SW480 (cell line): ENCODE measurements at regions not wholly inside any gene's neighbourhood (a gene's known extent, or its start where the extent isn't known, plus 50 kb on each side); places are given as distances from the start of the nearest gene placed in this dataset.
"Not testable (repeated sequence)": the region's sequence is repeated elsewhere in the genome, so short reads cannot be mapped to it uniquely, and the experiment has no call there.

Source experiments
- DNase-seq: peaks from one replicate; pipeline ENCODE4 v3.0.0-alpha.2; 2016; ENCODE audit warnings: low spot score

- DNase-seq, result no peak
Measured at GRCh38 chr17:54505404-54505803, 395.2 kb upstream of the TOM1L1 start.

DNA sequence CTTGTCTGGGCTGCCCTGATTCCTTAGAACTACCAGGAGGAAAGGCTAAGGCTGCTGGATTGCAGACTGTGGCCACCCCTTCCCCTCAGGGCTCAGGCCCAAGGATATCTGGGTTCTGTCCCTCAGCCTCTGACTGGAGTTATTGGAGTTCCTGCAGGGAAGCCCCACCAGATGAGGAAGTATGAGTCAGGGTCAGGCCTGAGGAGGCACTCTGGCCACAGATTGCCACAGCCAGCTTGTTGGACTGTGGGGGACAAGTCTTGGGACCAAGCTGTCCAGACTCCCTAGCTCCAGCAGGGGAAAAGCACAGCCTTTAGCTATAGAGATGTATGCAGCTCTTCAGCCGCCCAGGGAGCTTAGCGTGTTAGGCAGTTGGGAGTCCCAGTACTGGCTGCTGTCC, 381.9 kb upstream of the TOM1L1 start:
- no peak for DNase-seq

DNA sequence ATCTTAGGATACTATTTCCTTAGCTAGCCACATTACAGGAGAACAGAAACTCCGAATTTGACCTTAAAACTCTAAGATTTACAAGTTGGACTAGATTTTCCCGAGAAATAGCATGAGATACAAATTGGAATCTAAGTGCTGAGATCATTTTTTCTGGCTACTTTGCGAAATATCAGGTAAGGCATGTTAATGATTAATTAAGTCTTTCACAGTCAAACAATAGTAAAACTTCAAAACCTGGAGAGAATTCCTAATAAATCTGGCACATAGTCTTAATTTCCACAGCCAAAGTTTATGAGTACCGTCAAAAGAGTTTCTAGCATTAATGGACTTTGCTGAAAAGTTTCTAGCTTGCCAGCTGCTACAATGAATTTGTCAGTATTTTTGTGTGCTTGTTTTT, 379.5 kb upstream of the TOM1L1 start:
- DNase-seq, result no peak

- no peak for DNase-seq
Measured at GRCh38 chr17:54524501-54524900, 376.2 kb upstream of the TOM1L1 start.

- DNase-seq, result no peak
Measured at GRCh38 chr17:54527941-54528340, 372.7 kb upstream of the TOM1L1 start.

DNA sequence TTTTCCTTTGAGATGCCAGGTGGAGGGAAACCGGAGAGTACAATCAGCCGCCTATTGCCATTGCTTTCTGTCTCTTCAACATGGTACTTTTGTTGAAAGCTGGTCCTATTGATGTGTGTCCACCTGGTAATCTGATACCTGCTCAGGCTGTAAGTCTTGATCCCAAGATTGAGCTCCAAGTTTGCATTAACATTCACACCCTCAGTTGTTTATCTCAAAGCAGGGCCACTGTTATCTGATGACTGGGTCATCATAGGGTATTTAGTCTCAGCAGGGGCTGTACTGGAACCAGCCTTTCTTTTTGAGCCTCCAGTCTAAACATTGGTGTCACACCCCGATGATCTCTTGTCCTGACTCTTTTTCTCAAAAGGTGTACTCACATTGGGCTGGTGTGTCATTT, 370.3 kb upstream of the TOM1L1 start:
- no peak for DNase-seq

GRCh38 chr17:54536306-54536705, 364.3 kb upstream of the TOM1L1 start:
- DNase-seq, result no peak

DNA sequence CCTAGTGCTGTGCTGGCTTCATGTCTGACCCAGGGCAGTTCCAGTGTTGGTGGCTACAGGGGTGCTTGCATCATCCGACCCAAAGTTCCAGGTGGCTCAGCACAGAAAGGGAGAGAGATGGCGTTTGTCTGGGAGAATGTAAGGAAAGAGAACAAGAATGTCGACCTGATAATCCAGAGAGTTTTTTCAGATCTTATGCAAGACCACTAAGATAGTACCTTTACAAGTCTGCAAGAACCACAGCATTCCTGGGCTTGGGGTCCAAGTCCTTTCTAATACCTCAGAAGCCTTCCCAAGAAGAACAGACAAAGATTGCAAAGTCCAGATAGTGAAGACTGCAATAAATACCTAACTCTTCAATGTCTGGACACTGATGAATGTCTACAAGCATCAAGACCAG, 363.0 kb upstream of the TOM1L1 start:
- DNase-seq, result no peak

DNA sequence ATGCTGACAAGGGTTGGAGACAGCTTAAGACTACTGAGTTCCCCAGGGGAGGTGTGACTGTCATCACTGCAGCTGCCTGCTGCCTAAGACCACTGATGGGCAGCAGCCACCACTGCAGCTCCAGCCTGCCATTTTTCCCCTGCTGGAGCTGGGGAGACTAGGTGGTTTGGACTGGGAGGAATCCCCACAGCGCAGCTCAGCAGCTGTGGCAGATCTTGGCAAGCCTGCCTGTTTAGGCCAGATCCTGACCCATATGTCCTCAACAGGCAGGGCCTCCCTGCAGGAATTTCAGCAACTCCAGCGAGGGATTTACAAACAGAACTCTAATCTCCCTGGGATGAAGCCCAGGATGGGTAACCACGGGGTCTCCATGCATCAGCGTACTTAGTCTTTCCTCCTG, 356.4 kb upstream of the TOM1L1 start:
- no peak for DNase-seq

GRCh38 chr17:54559883-54560282, 340.8 kb upstream of the TOM1L1 start:
- no peak for DNase-seq

- no peak for DNase-seq
Measured at GRCh38 chr17:54608634-54609155, 292.0 kb upstream of the TOM1L1 start.

DNA sequence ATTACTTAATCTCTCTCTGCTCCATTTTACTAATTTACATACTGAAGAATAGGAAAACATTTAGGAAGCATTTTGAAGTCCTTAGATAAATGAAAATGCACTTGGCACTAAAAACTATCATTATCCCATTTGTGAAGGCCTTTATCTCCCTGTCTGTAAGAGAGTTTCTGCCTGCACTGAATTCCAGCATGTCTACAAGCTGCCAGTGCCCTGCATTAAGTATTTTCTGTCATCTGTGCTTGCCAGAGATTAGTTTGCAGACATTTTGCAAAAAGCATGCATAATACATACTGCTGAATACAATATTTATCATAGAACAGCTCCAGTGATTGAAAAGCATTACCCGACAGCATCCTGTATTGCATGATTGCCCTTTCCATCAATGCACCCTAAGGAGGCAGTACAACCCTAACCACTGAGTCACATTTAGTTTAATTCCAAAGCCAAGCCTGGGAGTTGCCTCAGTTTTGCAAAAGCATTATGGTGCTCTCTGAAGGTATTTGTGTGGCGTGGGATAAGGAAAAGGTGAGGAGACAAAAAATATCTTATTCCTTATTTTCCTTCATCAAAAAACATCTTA, 280.2 kb upstream of the TOM1L1 start:
- DNase-seq, result no peak

- no peak for DNase-seq
Measured at GRCh38 chr17:54623746-54624145, 276.9 kb upstream of the TOM1L1 start.

DNA sequence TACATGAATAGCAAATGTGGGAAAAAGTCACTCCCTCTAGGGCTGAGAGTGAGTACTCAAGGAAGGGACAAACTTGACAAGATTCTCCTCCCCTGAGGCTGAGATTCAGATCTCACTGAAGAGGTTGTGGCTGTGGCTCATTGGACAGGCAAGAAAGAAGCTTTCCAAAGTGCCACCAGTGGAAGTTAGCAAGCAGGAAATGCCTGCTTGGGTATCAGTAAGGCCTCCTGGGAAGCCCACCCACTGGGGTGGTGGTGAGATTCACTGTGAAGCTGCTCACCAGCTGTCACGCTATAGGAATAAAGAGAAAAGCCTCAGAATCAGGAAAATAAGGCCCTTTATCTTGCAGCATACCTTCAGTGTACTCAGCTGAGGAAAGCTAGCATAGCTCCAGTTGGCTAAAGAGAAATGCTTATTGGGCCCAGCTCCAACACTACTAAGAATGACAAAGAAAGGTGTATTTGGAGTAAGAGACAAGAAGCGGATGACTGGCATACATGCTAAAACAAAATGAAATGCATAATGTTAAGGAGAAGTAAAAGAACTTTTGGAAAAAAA, 274.4 kb upstream of the TOM1L1 start:
- DNase-seq, result no peak

DNA sequence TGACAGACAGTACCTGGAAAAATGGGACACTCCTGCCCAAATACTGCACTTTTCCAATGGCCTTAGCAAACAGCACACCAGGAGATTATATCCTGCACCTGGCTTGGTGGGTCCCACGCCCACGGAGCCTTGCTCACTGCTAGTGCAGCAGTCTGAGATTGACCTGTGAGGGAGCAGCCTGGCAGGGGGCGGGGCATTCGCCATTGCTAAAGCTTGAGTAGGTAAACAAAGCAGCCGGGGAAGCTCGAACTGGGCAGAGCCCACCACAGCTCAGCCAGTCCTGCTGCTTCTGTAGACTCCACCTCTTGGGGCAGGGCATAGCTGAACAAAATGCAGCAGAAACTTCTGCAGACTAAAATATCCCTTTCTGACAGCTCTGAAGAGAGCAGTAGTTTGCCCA, 261.2 kb upstream of the TOM1L1 start:
- DNase-seq, result not testable (repeated sequence)

GRCh38 chr17:54662978-54663876, 237.4 kb upstream of the TOM1L1 start:
- no peak for DNase-seq

GRCh38 chr17:54666559-54666958, 234.1 kb upstream of the TOM1L1 start:
- DNase-seq, result no peak

DNA sequence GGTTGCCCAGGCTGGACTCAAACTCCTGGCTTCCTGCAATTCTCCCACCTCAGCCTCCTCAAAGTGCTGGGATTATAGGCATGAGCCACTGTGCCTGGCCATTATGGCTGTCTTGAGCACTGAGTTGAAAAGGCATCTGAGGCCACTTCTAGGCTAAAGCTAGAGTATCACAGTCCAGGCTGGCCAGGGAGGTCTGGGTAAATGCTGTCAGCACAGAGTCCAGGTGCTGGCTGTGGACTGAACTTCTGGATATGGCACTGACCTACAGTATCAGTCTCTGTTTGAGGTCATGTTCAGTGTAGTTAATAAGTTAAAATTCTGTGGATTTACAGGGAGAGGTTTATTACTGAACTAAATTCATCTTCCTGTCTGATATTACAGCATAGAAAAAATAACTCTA, 222.5 kb upstream of the TOM1L1 start:
- DNase-seq, result no peak

GRCh38 chr17:54680410-54680809, 220.2 kb upstream of the TOM1L1 start:
- no peak for DNase-seq

DNA sequence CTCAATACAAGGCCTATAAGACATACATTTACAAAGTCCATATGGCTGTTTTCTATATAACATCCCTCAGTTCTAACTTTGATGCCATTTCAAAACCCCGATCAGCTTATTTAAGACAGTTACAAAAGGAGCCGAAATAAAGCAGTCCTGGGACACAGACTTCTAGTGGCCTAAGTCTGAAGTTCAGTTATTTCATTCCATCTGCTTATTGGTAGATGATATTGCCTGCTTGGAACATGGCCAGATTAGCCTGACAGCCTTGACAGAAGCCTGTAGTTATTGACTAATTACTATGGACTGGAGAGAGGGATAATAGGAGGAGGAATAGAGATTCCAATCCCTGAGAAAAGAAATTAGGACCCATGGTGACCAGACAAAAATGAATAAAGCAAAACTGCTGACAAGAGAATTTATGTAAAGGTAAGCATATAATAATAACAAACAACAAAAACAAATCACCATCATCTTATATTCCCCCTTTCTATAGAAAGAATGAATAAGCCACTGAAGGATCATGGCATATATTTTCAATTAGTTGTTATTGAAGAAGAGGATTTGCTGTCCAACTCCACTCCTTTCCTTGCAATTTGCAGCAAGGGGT, 206.3 kb upstream of the TOM1L1 start:
- DNase-seq, result no peak

DNA sequence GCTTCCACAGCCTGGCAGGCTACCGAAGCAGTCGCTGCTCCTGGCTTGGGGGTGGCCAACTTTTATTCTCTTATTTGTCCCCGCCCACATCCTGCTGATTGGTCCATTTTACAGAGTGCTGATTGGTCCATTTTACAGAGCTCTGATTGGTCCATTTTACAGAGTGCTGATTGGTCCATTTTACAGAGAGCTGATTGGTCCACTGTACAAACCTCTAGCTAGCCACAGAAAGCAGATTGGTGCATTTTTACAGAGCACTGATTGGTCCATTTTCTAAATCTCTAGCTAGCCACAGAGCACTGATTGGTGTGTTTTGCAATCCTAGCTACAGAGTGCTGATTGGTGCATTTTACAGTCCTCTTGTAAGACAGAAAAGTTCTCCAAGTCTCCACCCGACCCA, 187.9 kb upstream of the TOM1L1 start:
- not testable (repeated sequence) for DNase-seq

- no peak for DNase-seq
Measured at GRCh38 chr17:54718286-54718685, 182.4 kb upstream of the TOM1L1 start.

GRCh38 chr17:54727624-54728023, 173.0 kb upstream of the TOM1L1 start:
- no peak for DNase-seq
